Mesendoderm (in vitro differentiated cells): ENCODE measurements at regions not wholly inside any gene's neighbourhood (a gene's known extent, or its start where the extent isn't known, plus 50 kb on each side); places are given as distances from the start of the nearest gene placed in this dataset.

ENCODE experiments used
- DNase-seq: peaks from one replicate; pipeline ENCODE4 v3.0.0; 2013
- H2AK5ac ChIP-seq: 2 replicates; pipeline ENCODE4 v1.6.1; 2013; ENCODE audit warnings: low read length, inconsistent platforms
- H2BK120ac ChIP-seq: 2 replicates; pipeline ENCODE4 v1.6.1; 2013; ENCODE audit warnings: low read depth, mild to moderate bottlenecking, low read length, moderate library complexity, mixed read lengths
- H2BK15ac ChIP-seq: replicated peaks from 2 replicates; pipeline ENCODE4 v1.6.1; 2013; ENCODE audit warnings: low read depth, mild to moderate bottlenecking, moderate library complexity
- H2BK5ac ChIP-seq: 2 replicates; pipeline ENCODE4 v1.6.1; 2013; ENCODE audit warnings: low read length, inconsistent platforms
- H3K18ac ChIP-seq: 2 replicates; pipeline ENCODE4 v1.6.1; 2013; ENCODE audit warnings: mild to moderate bottlenecking, low read length, mixed read lengths
- H3K23ac ChIP-seq: one replicate; pipeline ENCODE4 v1.6.1; 2013; ENCODE audit warnings: low read length
- H3K27ac ChIP-seq: 2 replicates; pipeline ENCODE4 v1.5.1; 2013; ENCODE audit warnings: low read depth, mild to moderate bottlenecking, inconsistent platforms, low read length, moderate library complexity
- H3K27me3 ChIP-seq: 2 replicates; pipeline ENCODE4 v1.6.1; 2013; ENCODE audit warnings: low read length, control low read depth, mild to moderate bottlenecking, inconsistent platforms; ENCODE audit not compliant: insufficient read depth, poor library complexity
- H3K36me3 ChIP-seq: 2 replicates; pipeline ENCODE4 v1.6.1; 2013; ENCODE audit warnings: low read length, inconsistent platforms; ENCODE audit not compliant: control insufficient read depth, insufficient read depth
- H3K4ac ChIP-seq: one replicate; pipeline ENCODE4 v1.6.1; 2013; ENCODE audit warnings: low read depth, mild to moderate bottlenecking, low read length, moderate library complexity
- H3K4me1 ChIP-seq: 2 replicates; pipeline ENCODE4 v1.6.1; 2013; ENCODE audit warnings: low read depth, low read length, inconsistent platforms; ENCODE audit not compliant: control insufficient read depth
- H3K4me2 ChIP-seq: 2 replicates; pipeline ENCODE4 v1.6.1; 2013; ENCODE audit warnings: low read length
- H3K4me3 ChIP-seq: 2 replicates; pipeline ENCODE4 v1.5.1; 2013; ENCODE audit warnings: mild to moderate bottlenecking, low read length
- H3K56ac ChIP-seq: one replicate; pipeline ENCODE4 v1.6.1; 2013; ENCODE audit warnings: low read length
- H3K79me1 ChIP-seq: 2 replicates; pipeline ENCODE4 v1.6.1; 2013; ENCODE audit warnings: low read length, inconsistent platforms
- H3K79me2 ChIP-seq: 2 replicates; pipeline ENCODE4 v1.6.1; 2013; ENCODE audit warnings: mild to moderate bottlenecking, low read length; ENCODE audit not compliant: control insufficient read depth, insufficient read depth
- H3K9ac ChIP-seq: 2 replicates; pipeline ENCODE4 v1.6.1; 2013; ENCODE audit warnings: low read length, inconsistent platforms
- H4K5ac ChIP-seq: one replicate; pipeline ENCODE4 v1.6.1; 2013; ENCODE audit warnings: low read length
- H4K8ac ChIP-seq: one replicate; pipeline ENCODE4 v1.6.1; 2013; ENCODE audit warnings: low read depth, mild to moderate bottlenecking, control low read depth, low read length, moderate library complexity
- WGBS: extraction: QIAGEN DNeasy Blood & Tissue Kit; methylation state at CpG from one replicate; pipeline ENCODE4 v1.1.7; 2013; ENCODE audit warnings: low lambda C conversion rate, missing lambda C conversion rate; ENCODE audit not compliant: insufficient coverage; ENCODE audit errors: extremely low coverage; 5-methylcytosine and 5-hydroxymethylcytosine counted together

DNA sequence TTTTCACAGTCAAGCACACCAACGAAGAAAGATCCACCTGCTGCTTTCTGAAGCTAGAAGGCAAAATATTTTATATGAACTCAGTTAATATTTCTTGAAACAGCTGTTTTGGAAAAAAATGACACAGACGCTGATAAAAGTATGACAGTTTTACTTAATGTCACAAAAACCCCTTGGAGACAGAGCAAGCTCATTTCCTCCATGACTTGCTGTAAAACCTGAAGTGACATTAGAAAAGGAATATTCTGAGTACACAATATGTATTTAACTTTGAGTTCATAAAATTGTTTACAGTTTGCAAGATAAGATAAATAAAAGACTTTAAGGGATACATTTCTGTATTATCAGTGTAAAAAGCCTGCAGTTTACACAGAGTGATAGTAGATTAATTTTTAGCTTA, 105.4 kb downstream of the DSEL start:
- Histone ChIP-seq H3K4me3 (no peak overlapping the region), H3K4me1 (no peaks in the 10 kb centered on the region), H2BK15ac (no peak overlapping the region), H3K27ac (no peak overlapping the region), H3K9ac (no peak overlapping the region), H2BK120ac (no peak overlapping the region), H3K36me3 (no peaks in the 10 kb centered on the region), H4K8ac (no peak overlapping the region), H3K56ac (no peak overlapping the region), H3K23ac (no peak overlapping the region), H3K18ac (no peak overlapping the region), H3K79me2 (no peaks in the 10 kb centered on the region), H3K4ac (no peak overlapping the region), H3K4me2 (no peak overlapping the region), H3K79me1 (no peaks in the 10 kb centered on the region), H4K5ac (no peak overlapping the region), H2AK5ac (no peak overlapping the region), H2BK5ac (no peak overlapping the region), H3K27me3 (no peaks in the 10 kb centered on the region)
- no CpG with 5 or more reads among the region's 2 CpGs for WGBS
- DNase-seq = no peak

DNA sequence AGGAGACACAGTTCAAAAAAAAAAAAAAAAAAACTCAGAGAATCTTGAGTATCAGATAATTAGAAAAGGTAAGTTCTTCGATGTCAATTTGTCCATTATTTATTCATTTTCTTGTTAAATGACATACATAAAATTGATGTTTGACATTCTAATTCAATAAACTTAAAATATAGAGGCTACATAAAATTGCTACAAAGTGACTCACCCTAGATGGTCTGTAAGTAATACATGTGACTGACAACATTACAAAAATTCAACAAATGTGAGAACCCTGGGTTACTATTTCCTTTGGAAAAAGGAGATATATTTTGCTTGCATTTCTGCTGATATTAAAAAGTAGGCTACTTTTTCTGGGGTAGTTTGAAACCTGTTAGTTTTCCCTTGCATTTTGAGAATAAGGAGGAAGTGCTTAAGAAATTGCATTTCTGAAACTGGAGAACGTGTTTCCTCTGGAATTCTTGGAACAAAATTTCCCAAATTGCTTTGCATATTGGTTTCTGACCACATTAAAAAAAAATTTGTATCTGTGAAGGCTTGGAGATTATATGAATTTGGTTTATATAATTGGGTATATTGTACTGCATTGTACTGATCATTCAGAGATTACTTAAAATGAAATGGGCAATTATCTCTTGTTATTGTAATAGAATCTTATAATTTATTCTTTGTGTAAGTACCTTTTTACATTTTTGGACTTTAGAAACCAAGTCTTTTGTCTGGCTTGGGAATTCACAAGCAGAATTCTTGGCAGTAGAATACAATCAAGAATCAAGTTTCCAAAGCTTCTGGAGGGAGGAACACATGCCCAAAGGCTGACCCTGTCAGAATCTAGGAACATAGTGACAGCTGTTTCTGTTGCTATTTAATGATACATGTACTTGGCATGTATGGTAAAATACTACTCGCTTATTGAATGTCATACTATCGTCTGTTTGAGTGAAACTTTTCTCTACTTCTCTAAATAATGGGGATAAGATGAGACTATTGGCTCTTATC, 106.1 kb downstream of the DSEL start:
- Histone ChIP-seq H3K27me3 (no peaks in the 10 kb centered on the region), H2BK120ac (no peak overlapping the region), H3K4me1 (no peaks in the 10 kb centered on the region), H4K5ac (no peak overlapping the region), H4K8ac (no peak overlapping the region), H3K27ac (no peak overlapping the region), H3K79me1 (no peaks in the 10 kb centered on the region), H2BK5ac (no peak overlapping the region), H3K9ac (no peak overlapping the region), H3K56ac (no peak overlapping the region), H3K4ac (no peak overlapping the region), H3K4me2 (no peak overlapping the region), H2AK5ac (no peak overlapping the region), H3K18ac (no peak overlapping the region), H3K23ac (no peak overlapping the region), H3K4me3 (no peak overlapping the region), H3K79me2 (no peaks in the 10 kb centered on the region), H2BK15ac (no peak overlapping the region), H3K36me3 (no peaks in the 10 kb centered on the region)
- DNase-seq = no peak
- WGBS = no CpG with 5 or more reads among the region's 4 CpGs

- Histone ChIP-seq H2BK5ac (no peak overlapping the region), H3K18ac (no peak overlapping the region), H3K23ac (no peak overlapping the region), H3K4me3 (no peak overlapping the region), H3K56ac (no peak overlapping the region), H4K8ac (no peak overlapping the region), H3K36me3 (no peaks in the 10 kb centered on the region), H3K27me3 (no peaks in the 10 kb centered on the region), H3K4me1 (no peaks in the 10 kb centered on the region), H3K9ac (no peak overlapping the region), H4K5ac (no peak overlapping the region), H3K79me2 (no peaks in the 10 kb centered on the region), H3K4ac (no peak overlapping the region), H2AK5ac (no peak overlapping the region), H3K4me2 (no peak overlapping the region), H3K79me1 (no peaks in the 10 kb centered on the region), H2BK120ac (no peak overlapping the region), H2BK15ac (no peak overlapping the region), H3K27ac (no peak overlapping the region)
- DNase-seq = no peak
- WGBS = no CpG with 5 or more reads among the region's 1 CpG
Observed at GRCh38 chr18:67408240-67408639, 108.3 kb downstream of the DSEL start.

GRCh38 chr18:67406714-67407113, 109.8 kb downstream of the DSEL start:
- Histone ChIP-seq H3K4ac (no peak overlapping the region), H3K4me1 (no peaks in the 10 kb centered on the region), H3K4me3 (no peak overlapping the region)

DNA sequence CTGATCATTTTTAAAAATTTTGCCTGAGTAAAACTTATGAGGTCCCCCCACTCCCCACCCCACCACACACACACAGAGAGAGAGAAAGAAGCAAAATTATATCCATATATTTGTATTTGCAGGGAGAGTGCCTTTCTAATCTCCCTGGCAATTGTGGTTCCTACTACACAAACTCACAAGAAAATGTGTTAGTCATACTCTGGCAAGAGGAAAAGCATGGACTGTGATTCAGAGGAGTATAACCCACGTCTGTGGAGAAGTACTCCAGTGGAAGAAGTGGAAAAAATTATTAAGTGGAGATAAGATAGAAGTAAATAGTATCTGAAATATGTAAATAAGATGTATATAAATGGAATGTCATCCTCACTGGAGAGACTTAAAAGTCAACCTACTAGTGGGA, 114.0 kb downstream of the DSEL start:
- Histone ChIP-seq H3K9ac (no peak overlapping the region), H3K4me1 (no peaks in the 10 kb centered on the region), H3K79me1 (no peaks in the 10 kb centered on the region), H3K27ac (no peak overlapping the region), H2AK5ac (no peak overlapping the region), H3K36me3 (no peaks in the 10 kb centered on the region), H2BK5ac (no peak overlapping the region), H2BK15ac (no peak overlapping the region), H3K56ac (no peak overlapping the region), H3K18ac (no peak overlapping the region), H4K8ac (no peak overlapping the region), H3K23ac (no peak overlapping the region), H3K4me3 (no peak overlapping the region), H3K27me3 (no peaks in the 10 kb centered on the region), H2BK120ac (no peak overlapping the region), H4K5ac (no peak overlapping the region), H3K4me2 (no peak overlapping the region), H3K4ac (no peak overlapping the region), H3K79me2 (no peaks in the 10 kb centered on the region)
- DNase-seq = no peak
- WGBS = no CpG with 5 or more reads among the region's 1 CpG

More at GRCh38 chr18:67406714-67407113, 109.8 kb downstream of the DSEL start:
- Histone ChIP-seq H2BK120ac (no peak overlapping the region), H3K18ac (no peak overlapping the region), H3K56ac (no peak overlapping the region), H2BK5ac (no peak overlapping the region), H3K4me2 (no peak overlapping the region), H2BK15ac (no peak overlapping the region), H2AK5ac (no peak overlapping the region), H3K27ac (no peak overlapping the region), H4K8ac (no peak overlapping the region), H3K27me3 (no peaks in the 10 kb centered on the region), H4K5ac (no peak overlapping the region), H3K36me3 (no peaks in the 10 kb centered on the region), H3K23ac (no peak overlapping the region), H3K9ac (no peak overlapping the region), H3K79me1 (no peaks in the 10 kb centered on the region), H3K79me2 (no peaks in the 10 kb centered on the region)
- no CpG with 5 or more reads among the region's 2 CpGs for WGBS
- DNase-seq = no peak
